OCI-LY7 (cell line): ENCODE measurements at regions not wholly inside any gene's neighbourhood (a gene's known extent, or its start where the extent isn't known, plus 50 kb on each side); places are given as distances from the start of the nearest gene placed in this dataset.

Experiments
- EZH2phosphoT487 ChIP-seq: fragments of 200-600 bp; sonication (generic); IDR thresholded peaks from 2 replicates; pipeline ENCODE4 v1.6.1; 2018; ENCODE audit warnings: low read depth, borderline replicate concordance, mild to moderate bottlenecking, mixed run types, antibody characterized with exemption, low read length, moderate library complexity, mixed read lengths
- TF ChIP-seq, protein P1 (sequence below): fragments of 200-600 bp; sonication (generic); conservative IDR thresholded peaks from 2 replicates; pipeline ENCODE4 v1.5.1; 2014; ENCODE audit warnings: mild to moderate bottlenecking, antibody characterized with exemption, low read length, moderate library complexity, mixed read lengths

GRCh38 chr5:2496891-2497290 is 254.6 kb downstream of the IRX2 start:
- TF ChIP-seq, protein P1, sequence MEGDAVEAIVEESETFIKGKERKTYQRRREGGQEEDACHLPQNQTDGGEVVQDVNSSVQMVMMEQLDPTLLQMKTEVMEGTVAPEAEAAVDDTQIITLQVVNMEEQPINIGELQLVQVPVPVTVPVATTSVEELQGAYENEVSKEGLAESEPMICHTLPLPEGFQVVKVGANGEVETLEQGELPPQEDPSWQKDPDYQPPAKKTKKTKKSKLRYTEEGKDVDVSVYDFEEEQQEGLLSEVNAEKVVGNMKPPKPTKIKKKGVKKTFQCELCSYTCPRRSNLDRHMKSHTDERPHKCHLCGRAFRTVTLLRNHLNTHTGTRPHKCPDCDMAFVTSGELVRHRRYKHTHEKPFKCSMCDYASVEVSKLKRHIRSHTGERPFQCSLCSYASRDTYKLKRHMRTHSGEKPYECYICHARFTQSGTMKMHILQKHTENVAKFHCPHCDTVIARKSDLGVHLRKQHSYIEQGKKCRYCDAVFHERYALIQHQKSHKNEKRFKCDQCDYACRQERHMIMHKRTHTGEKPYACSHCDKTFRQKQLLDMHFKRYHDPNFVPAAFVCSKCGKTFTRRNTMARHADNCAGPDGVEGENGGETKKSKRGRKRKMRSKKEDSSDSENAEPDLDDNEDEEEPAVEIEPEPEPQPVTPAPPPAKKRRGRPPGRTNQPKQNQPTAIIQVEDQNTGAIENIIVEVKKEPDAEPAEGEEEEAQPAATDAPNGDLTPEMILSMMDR, result no peak
- no peak for TF ChIP-seq EZH2phosphoT487
